LNCaP clone FGC (cell line): ENCODE measurements at regions not wholly inside any gene's neighbourhood (a gene's known extent, or its start where the extent isn't known, plus 50 kb on each side); places are given as distances from the start of the nearest gene placed in this dataset.
"Not testable (repeated sequence)": the region's sequence is repeated elsewhere in the genome, so short reads cannot be mapped to it uniquely, and the experiment has no call there.

ENCODE experiments used
- DNase-seq: peaks from one replicate; pipeline ENCODE4 v3.0.0-alpha.2; 2011; ENCODE audit warnings: low read depth
- H3K4me3 ChIP-seq: 2 replicates; pipeline ENCODE4 v1.5.1; 2011; ENCODE audit warnings: mild to moderate bottlenecking, low read depth, low read length, control low read depth
- CTCF ChIP-seq: IDR thresholded peaks from 2 replicates; pipeline ENCODE4 v1.5.1; 2012; ENCODE audit warnings: mild to moderate bottlenecking; ENCODE audit not compliant: control insufficient read depth, insufficient read depth; ENCODE audit errors: extremely low read depth

- peak; percentile 92 for DNase-seq
- TF ChIP-seq CTCF, result no peak
- H3K4me3 ChIP-seq, result no peak overlapping the region
Measured at GRCh38 chr20:5696011-5696559, 54.1 kb upstream of the SHLD1 start.

- DNase-seq, result no peak
Measured at GRCh38 chr20:5691918-5692618, 58.1 kb upstream of the SHLD1 start.

GRCh38 chr20:5689463-5689862 lies 60.7 kb upstream of the SHLD1 start:
- TF ChIP-seq CTCF, result no peak
- no peak overlapping the region for H3K4me3 ChIP-seq
- no peak for DNase-seq

More at GRCh38 chr20:5691918-5692618, 58.1 kb upstream of the SHLD1 start:
- no peak overlapping the region for H3K4me3 ChIP-seq
- TF ChIP-seq CTCF, result no peak

- no peak overlapping the region for H3K4me3 ChIP-seq
- no peak for DNase-seq
- no peak for TF ChIP-seq CTCF
Measured at GRCh38 chr20:5688431-5688972, 61.7 kb upstream of the SHLD1 start.

GRCh38 chr20:5687884-5688283 lies 62.3 kb upstream of the SHLD1 start:
- no peak overlapping the region for H3K4me3 ChIP-seq
- no peak for TF ChIP-seq CTCF
- no peak for DNase-seq

- TF ChIP-seq CTCF, result no peak
- no peak for DNase-seq
- H3K4me3 ChIP-seq, result no peak overlapping the region
Measured at GRCh38 chr20:5686384-5687105, 63.7 kb upstream of the SHLD1 start.

GRCh38 chr20:5682556-5682955 lies 67.6 kb upstream of the SHLD1 start:
- DNase-seq, H3K4me3 ChIP-seq: not testable (repeated sequence)
